ENCODE measurements at regions not wholly inside any gene's neighbourhood (a gene's known extent, or its start where the extent isn't known, plus 50 kb on each side); places are given as distances from the start of the nearest gene placed in this dataset.

GRCh38 chr5:105739732-105740131 lies 1931.0 kb downstream of the EFNA5 start:
- DNase-seq (ENCODE audit: extremely low read depth in 1 of 11, low read depth in 9 of 11, low spot score in 4 of 11), result no peak

GRCh38 chr5:105735704-105736103 lies 1935.0 kb downstream of the EFNA5 start:
- no peak for DNase-seq (ENCODE audit: extremely low read depth in 1 of 11, low read depth in 9 of 11, low spot score in 4 of 11)

- DNase-seq (ENCODE audit: extremely low read depth in 1 of 11, low read depth in 9 of 11, low spot score in 4 of 11), result peak in 1 of 11 donors; percentile 7
Observed at GRCh38 chr5:105730982-105731381, 1939.8 kb downstream of the EFNA5 start.

- no peak for DNase-seq (ENCODE audit: extremely low read depth in 1 of 11, low read depth in 9 of 11, low spot score in 4 of 11)
Observed at GRCh38 chr5:105726093-105726492, 1944.6 kb downstream of the EFNA5 start.

- DNase-seq (ENCODE audit: extremely low read depth in 1 of 11, low read depth in 9 of 11, low spot score in 4 of 11), result no peak
Observed at GRCh38 chr5:105708442-105708841, 1962.3 kb downstream of the EFNA5 start.

- no peak for DNase-seq (ENCODE audit: extremely low read depth in 1 of 11, low read depth in 9 of 11, low spot score in 4 of 11)
Observed at GRCh38 chr5:105702323-105702722, 1968.4 kb downstream of the EFNA5 start.

GRCh38 chr5:105696440-105696839 lies 1974.3 kb downstream of the EFNA5 start:
- no peak for DNase-seq (ENCODE audit: extremely low read depth in 1 of 11, low read depth in 9 of 11, low spot score in 4 of 11)

- no peak for DNase-seq (ENCODE audit: extremely low read depth in 1 of 11, low read depth in 9 of 11, low spot score in 4 of 11)
Observed at GRCh38 chr5:105695941-105696340, 1974.8 kb downstream of the EFNA5 start.

GRCh38 chr5:105689596-105689995 lies 1981.1 kb downstream of the EFNA5 start:
- DNase-seq (ENCODE audit: extremely low read depth in 1 of 11, low read depth in 9 of 11, low spot score in 4 of 11), result no peak

- DNase-seq (ENCODE audit: extremely low read depth in 1 of 11, low read depth in 9 of 11, low spot score in 4 of 11), result no peak
Observed at GRCh38 chr5:105688227-105688792, 1982.4 kb downstream of the EFNA5 start.

- no peak for DNase-seq (ENCODE audit: extremely low read depth in 1 of 11, low read depth in 9 of 11, low spot score in 4 of 11)
Observed at GRCh38 chr5:105687493-105687892, 1983.2 kb downstream of the EFNA5 start.

- DNase-seq (ENCODE audit: extremely low read depth in 1 of 11, low read depth in 9 of 11, low spot score in 4 of 11), result no peak
Observed at GRCh38 chr5:105685884-105686283, 1984.9 kb downstream of the EFNA5 start.

- DNase-seq (ENCODE audit: extremely low read depth in 1 of 11, low read depth in 9 of 11, low spot score in 4 of 11), result no peak
Observed at GRCh38 chr5:105684799-105685198, 1985.9 kb downstream of the EFNA5 start.

GRCh38 chr5:105680858-105681475 lies 1989.8 kb downstream of the EFNA5 start:
- no peak for DNase-seq (ENCODE audit: extremely low read depth in 1 of 11, low read depth in 9 of 11, low spot score in 4 of 11)

GRCh38 chr5:105677291-105677690 lies 1993.4 kb downstream of the EFNA5 start:
- no peak for DNase-seq (ENCODE audit: extremely low read depth in 1 of 11, low read depth in 9 of 11, low spot score in 4 of 11)

- no peak for DNase-seq (ENCODE audit: extremely low read depth in 1 of 11, low read depth in 9 of 11, low spot score in 4 of 11)
Observed at GRCh38 chr5:105670596-105670995, 2000.1 kb downstream of the EFNA5 start.

- no peak for DNase-seq (ENCODE audit: extremely low read depth in 1 of 11, low read depth in 9 of 11, low spot score in 4 of 11)
Observed at GRCh38 chr5:105663671-105664070, 2007.1 kb downstream of the EFNA5 start.

GRCh38 chr5:105659396-105659795 lies 2011.3 kb downstream of the EFNA5 start:
- no peak for DNase-seq (ENCODE audit: extremely low read depth in 1 of 11, low read depth in 9 of 11, low spot score in 4 of 11)

GRCh38 chr5:105640328-105640727 lies 2030.4 kb downstream of the EFNA5 start:
- no peak for DNase-seq (ENCODE audit: extremely low read depth in 1 of 11, low read depth in 9 of 11, low spot score in 4 of 11)

- no peak for DNase-seq (ENCODE audit: extremely low read depth in 1 of 11, low read depth in 9 of 11, low spot score in 4 of 11)
Observed at GRCh38 chr5:105639511-105639910, 2031.2 kb downstream of the EFNA5 start.

GRCh38 chr5:105639068-105639467 lies 2031.7 kb downstream of the EFNA5 start:
- no peak for DNase-seq (ENCODE audit: extremely low read depth in 1 of 11, low read depth in 9 of 11, low spot score in 4 of 11)
